ENCODE measurements at regions not wholly inside any gene's neighbourhood (a gene's known extent, or its start where the extent isn't known, plus 50 kb on each side); places are given as distances from the start of the nearest gene placed in this dataset.
A peak's percentile ranks its signal among the peaks of the same experiment; 100 is the strongest.

GRCh38 chr2:226303707-226304106, 495.9 kb downstream of the IRS1 start (continued):
- TF ChIP-seq, protein P1, sequence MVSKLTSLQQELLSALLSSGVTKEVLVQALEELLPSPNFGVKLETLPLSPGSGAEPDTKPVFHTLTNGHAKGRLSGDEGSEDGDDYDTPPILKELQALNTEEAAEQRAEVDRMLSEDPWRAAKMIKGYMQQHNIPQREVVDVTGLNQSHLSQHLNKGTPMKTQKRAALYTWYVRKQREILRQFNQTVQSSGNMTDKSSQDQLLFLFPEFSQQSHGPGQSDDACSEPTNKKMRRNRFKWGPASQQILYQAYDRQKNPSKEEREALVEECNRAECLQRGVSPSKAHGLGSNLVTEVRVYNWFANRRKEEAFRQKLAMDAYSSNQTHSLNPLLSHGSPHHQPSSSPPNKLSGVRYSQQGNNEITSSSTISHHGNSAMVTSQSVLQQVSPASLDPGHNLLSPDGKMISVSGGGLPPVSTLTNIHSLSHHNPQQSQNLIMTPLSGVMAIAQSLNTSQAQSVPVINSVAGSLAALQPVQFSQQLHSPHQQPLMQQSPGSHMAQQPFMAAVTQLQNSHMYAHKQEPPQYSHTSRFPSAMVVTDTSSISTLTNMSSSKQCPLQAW (CRISPR knock-in tag; IDR thresholded peaks at IDR 0.05): no peak
- TF ChIP-seq, protein P2, sequence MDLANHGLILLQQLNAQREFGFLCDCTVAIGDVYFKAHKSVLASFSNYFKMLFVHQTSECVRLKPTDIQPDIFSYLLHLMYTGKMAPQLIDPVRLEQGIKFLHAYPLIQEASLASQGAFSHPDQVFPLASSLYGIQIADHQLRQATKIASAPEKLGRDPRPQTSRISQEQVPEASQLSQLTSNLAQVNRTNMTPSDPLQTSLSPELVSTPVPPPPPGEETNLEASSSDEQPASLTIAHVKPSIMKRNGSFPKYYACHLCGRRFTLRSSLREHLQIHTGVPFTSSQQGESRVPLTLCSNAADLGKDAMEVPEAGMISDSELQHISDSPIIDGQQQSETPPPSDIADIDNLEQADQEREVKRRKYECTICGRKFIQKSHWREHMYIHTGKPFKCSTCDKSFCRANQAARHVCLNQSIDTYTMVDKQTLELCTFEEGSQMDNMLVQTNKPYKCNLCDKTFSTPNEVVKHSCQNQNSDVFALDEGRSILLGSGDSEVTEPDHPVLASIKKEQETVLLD (CRISPR knock-in tag; IDR thresholded peaks at IDR 0.05; ENCODE audit: low read depth): no peak
- TF ChIP-seq ZNF446 (CRISPR knock-in tag; IDR thresholded peaks at IDR 0.05): no peak
- TF ChIP-seq, protein P3, sequence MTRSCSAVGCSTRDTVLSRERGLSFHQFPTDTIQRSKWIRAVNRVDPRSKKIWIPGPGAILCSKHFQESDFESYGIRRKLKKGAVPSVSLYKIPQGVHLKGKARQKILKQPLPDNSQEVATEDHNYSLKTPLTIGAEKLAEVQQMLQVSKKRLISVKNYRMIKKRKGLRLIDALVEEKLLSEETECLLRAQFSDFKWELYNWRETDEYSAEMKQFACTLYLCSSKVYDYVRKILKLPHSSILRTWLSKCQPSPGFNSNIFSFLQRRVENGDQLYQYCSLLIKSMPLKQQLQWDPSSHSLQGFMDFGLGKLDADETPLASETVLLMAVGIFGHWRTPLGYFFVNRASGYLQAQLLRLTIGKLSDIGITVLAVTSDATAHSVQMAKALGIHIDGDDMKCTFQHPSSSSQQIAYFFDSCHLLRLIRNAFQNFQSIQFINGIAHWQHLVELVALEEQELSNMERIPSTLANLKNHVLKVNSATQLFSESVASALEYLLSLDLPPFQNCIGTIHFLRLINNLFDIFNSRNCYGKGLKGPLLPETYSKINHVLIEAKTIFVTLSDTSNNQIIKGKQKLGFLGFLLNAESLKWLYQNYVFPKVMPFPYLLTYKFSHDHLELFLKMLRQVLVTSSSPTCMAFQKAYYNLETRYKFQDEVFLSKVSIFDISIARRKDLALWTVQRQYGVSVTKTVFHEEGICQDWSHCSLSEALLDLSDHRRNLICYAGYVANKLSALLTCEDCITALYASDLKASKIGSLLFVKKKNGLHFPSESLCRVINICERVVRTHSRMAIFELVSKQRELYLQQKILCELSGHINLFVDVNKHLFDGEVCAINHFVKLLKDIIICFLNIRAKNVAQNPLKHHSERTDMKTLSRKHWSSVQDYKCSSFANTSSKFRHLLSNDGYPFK (CRISPR knock-in tag; IDR thresholded peaks at IDR 0.05; ENCODE audit: borderline replicate concordance): no peak
- peak; percentile 65; the same call in 1 of the 2 replicates for TF ChIP-seq NCOA2 (CRISPR knock-in tag; IDR thresholded peaks at IDR 0.05)
- TF ChIP-seq CSRNP1 (CRISPR knock-in tag; IDR thresholded peaks at IDR 0.05): no peak
- TF ChIP-seq MAX (IDR thresholded peaks at IDR 0.05): no peak
- no peak for TF ChIP-seq ZNF572 (CRISPR knock-in tag; IDR thresholded peaks at IDR 0.05)
- no peak for TF ChIP-seq SOX13 (IDR thresholded peaks at IDR 0.05)
- TF ChIP-seq SOX13 (CRISPR knock-in tag; conservative IDR thresholded peaks at IDR 0.05 in 1 of 2, IDR thresholded peaks at IDR 0.05 in 1 of 2): peak in 1 of 2 experiments; percentile 74; a peak in 2 of 4 replicates
- TF ChIP-seq ZNF280B (CRISPR knock-in tag; IDR thresholded peaks at IDR 0.05; ENCODE audit: borderline replicate concordance): no peak
- TF ChIP-seq ZNF781 (CRISPR knock-in tag; IDR thresholded peaks at IDR 0.05; ENCODE audit: borderline replicate concordance, not compliant biosample characterization): no peak
- TF ChIP-seq YY1 (IDR thresholded peaks at IDR 0.05; ENCODE audit: insufficient read depth, insufficient replicate concordance, low read depth, low read length): no peak
- TF ChIP-seq, protein P4, sequence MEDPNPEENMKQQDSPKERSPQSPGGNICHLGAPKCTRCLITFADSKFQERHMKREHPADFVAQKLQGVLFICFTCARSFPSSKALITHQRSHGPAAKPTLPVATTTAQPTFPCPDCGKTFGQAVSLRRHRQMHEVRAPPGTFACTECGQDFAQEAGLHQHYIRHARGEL (CRISPR knock-in tag; IDR thresholded peaks at IDR 0.05): no peak
- TF ChIP-seq ZNF713 (CRISPR knock-in tag; IDR thresholded peaks at IDR 0.05): no peak
- TF ChIP-seq, protein P5, sequence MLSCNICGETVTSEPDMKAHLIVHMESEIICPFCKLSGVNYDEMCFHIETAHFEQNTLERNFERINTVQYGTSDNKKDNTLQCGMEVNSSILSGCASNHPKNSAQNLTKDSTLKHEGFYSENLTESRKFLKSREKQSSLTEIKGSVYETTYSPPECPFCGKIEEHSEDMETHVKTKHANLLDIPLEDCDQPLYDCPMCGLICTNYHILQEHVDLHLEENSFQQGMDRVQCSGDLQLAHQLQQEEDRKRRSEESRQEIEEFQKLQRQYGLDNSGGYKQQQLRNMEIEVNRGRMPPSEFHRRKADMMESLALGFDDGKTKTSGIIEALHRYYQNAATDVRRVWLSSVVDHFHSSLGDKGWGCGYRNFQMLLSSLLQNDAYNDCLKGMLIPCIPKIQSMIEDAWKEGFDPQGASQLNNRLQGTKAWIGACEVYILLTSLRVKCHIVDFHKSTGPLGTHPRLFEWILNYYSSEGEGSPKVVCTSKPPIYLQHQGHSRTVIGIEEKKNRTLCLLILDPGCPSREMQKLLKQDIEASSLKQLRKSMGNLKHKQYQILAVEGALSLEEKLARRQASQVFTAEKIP (CRISPR knock-in tag; IDR thresholded peaks at IDR 0.05; ENCODE audit: borderline replicate concordance): no peak
- no peak for TF ChIP-seq FOSL1 (CRISPR knock-in tag; IDR thresholded peaks at IDR 0.05; ENCODE audit: borderline replicate concordance)
- TF ChIP-seq MBNL3 (CRISPR knock-in tag; conservative IDR thresholded peaks at IDR 0.05): no peak
